ENCODE measurements at regions not wholly inside any gene's neighbourhood (a gene's known extent, or its start where the extent isn't known, plus 50 kb on each side); places are given as distances from the start of the nearest gene placed in this dataset.

DNA sequence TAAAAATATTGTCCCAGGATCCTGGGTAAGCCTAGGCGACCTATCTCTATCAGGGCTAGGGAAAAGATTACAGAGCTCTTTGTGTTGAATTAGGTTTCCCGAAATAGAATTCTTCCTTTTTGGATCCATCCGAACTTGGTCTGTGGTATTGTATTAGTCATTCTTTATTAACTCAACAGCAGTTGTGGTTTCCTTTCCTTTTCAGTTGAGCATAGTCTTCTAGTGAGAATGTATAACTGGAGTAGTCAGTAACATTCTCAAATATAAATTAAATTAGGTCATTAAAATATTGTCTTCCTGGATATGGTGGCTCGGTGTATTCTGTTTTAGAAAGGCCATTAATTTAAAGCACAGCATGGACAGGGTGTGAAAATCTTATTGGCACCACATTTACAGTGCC, 520.4 kb downstream of the NLGN4X start:
- TF ChIP-seq OSR1 (CRISPR knock-in tag; IDR thresholded peaks at IDR 0.05) = no peak
- TF ChIP-seq, protein P1, sequence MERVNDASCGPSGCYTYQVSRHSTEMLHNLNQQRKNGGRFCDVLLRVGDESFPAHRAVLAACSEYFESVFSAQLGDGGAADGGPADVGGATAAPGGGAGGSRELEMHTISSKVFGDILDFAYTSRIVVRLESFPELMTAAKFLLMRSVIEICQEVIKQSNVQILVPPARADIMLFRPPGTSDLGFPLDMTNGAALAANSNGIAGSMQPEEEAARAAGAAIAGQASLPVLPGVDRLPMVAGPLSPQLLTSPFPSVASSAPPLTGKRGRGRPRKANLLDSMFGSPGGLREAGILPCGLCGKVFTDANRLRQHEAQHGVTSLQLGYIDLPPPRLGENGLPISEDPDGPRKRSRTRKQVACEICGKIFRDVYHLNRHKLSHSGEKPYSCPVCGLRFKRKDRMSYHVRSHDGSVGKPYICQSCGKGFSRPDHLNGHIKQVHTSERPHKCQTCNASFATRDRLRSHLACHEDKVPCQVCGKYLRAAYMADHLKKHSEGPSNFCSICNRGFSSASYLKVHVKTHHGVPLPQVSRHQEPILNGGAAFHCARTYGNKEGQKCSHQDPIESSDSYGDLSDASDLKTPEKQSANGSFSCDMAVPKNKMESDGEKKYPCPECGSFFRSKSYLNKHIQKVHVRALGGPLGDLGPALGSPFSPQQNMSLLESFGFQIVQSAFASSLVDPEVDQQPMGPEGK (CRISPR knock-in tag; IDR thresholded peaks at IDR 0.05; ENCODE audit: borderline replicate concordance) = no peak
- TF ChIP-seq, protein P2, sequence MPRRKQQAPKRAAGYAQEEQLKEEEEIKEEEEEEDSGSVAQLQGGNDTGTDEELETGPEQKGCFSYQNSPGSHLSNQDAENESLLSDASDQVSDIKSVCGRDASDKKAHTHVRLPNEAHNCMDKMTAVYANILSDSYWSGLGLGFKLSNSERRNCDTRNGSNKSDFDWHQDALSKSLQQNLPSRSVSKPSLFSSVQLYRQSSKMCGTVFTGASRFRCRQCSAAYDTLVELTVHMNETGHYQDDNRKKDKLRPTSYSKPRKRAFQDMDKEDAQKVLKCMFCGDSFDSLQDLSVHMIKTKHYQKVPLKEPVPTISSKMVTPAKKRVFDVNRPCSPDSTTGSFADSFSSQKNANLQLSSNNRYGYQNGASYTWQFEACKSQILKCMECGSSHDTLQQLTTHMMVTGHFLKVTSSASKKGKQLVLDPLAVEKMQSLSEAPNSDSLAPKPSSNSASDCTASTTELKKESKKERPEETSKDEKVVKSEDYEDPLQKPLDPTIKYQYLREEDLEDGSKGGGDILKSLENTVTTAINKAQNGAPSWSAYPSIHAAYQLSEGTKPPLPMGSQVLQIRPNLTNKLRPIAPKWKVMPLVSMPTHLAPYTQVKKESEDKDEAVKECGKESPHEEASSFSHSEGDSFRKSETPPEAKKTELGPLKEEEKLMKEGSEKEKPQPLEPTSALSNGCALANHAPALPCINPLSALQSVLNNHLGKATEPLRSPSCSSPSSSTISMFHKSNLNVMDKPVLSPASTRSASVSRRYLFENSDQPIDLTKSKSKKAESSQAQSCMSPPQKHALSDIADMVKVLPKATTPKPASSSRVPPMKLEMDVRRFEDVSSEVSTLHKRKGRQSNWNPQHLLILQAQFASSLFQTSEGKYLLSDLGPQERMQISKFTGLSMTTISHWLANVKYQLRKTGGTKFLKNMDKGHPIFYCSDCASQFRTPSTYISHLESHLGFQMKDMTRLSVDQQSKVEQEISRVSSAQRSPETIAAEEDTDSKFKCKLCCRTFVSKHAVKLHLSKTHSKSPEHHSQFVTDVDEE (CRISPR knock-in tag; IDR thresholded peaks at IDR 0.05) = no peak
- no peak for ATAC-seq

DNA sequence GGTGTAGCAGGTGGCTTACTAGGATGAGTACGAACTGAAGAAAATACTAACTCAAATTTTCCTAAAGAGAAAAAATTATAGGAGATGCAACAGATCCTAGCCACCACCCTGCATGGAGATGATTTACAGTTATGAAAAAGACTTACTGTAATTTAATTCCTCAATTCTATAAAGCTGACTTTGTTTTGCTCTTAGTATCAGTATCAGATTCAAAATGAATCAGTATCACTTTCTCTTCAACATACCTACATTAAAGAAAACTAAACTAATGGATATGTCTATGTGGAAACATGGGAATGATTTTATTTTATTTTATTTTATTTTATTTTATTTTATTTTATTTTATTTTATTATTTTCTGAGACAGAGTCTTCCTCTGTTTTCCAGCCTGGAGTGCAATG, 525.8 kb downstream of the NLGN4X start:
- ATAC-seq = no peak
- TF ChIP-seq TCF4 (CRISPR knock-in tag; IDR thresholded peaks at IDR 0.05; ENCODE audit: borderline replicate concordance) (no peak), ISL1 (CRISPR knock-in tag; IDR thresholded peaks at IDR 0.05) (no peak), ARNTL (CRISPR knock-in tag; IDR thresholded peaks at IDR 0.05; ENCODE audit: borderline replicate concordance, low read depth) (no peak), RARB (CRISPR knock-in tag; IDR thresholded peaks at IDR 0.05) (no peak), ZNF8 (CRISPR knock-in tag; IDR thresholded peaks at IDR 0.05) (no peak), ZFP3 (CRISPR knock-in tag; IDR thresholded peaks at IDR 0.05) (no peak)

DNA sequence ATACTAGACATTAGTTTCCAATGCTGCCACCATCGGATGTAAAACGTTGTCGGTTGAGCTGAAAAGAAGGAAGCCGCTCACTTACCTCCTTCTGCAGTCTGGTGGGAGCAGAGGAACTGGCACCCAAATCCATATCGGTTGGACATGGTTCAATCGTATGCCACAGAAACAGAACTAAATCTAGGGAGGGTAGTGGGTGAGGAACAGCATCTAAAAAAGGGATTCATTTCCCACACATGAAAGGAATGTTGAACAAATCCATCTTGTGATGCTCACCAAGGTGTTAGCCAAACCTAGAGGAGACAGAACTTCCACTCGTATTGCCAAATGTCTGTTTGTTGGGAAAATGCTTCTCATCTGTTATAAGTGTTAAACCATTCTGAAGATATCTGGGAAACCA, 532.7 kb downstream of the NLGN4X start:
- TF ChIP-seq ZC3H10 (CRISPR knock-in tag; IDR thresholded peaks at IDR 0.05) (no peak), ZFP3 (CRISPR knock-in tag; IDR thresholded peaks at IDR 0.05) (no peak), BACH2 (CRISPR knock-in tag; IDR thresholded peaks at IDR 0.05; ENCODE audit: borderline replicate concordance) (no peak), TCF4 (CRISPR knock-in tag; IDR thresholded peaks at IDR 0.05; ENCODE audit: borderline replicate concordance) (no peak), OSR1 (CRISPR knock-in tag; IDR thresholded peaks at IDR 0.05) (no peak), SNAI2 (CRISPR knock-in tag; IDR thresholded peaks at IDR 0.05) (no peak)
- TF ChIP-seq, protein P3, sequence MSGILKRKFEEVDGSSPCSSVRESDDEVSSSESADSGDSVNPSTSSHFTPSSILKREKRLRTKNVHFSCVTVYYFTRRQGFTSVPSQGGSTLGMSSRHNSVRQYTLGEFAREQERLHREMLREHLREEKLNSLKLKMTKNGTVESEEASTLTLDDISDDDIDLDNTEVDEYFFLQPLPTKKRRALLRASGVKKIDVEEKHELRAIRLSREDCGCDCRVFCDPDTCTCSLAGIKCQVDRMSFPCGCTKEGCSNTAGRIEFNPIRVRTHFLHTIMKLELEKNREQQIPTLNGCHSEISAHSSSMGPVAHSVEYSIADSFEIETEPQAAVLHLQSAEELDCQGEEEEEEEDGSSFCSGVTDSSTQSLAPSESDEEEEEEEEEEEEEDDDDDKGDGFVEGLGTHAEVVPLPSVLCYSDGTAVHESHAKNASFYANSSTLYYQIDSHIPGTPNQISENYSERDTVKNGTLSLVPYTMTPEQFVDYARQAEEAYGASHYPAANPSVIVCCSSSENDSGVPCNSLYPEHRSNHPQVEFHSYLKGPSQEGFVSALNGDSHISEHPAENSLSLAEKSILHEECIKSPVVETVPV (CRISPR knock-in tag; IDR thresholded peaks at IDR 0.05) = no peak
- TF ChIP-seq, protein P4, sequence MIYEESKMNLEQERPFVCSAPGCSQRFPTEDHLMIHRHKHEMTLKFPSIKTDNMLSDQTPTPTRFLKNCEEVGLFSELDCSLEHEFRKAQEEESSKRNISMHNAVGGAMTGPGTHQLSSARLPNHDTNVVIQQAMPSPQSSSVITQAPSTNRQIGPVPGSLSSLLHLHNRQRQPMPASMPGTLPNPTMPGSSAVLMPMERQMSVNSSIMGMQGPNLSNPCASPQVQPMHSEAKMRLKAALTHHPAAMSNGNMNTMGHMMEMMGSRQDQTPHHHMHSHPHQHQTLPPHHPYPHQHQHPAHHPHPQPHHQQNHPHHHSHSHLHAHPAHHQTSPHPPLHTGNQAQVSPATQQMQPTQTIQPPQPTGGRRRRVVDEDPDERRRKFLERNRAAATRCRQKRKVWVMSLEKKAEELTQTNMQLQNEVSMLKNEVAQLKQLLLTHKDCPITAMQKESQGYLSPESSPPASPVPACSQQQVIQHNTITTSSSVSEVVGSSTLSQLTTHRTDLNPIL (CRISPR knock-in tag; IDR thresholded peaks at IDR 0.05; ENCODE audit: low read depth) = no peak
- no peak for ATAC-seq

DNA sequence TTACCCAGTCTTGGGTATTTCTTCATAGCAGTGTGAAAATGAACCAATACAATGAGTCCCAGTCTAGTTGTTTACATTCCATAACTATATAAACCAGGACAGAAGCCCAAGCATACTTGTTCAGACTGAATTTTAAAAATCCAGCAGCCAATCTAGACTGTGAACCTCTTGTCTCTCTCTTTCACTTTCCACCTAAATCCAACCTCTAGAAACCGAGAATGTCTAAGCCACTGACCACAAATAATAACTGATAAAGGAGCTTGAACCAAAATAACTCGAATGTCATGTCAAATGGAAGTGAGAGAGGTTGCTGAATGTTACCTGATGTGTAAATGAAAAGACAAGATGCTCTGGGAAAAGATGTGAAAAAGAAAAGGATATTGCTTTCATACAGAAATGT, 544.7 kb downstream of the NLGN4X start:
- no peak for ATAC-seq
- TF ChIP-seq ESRRG (CRISPR knock-in tag; IDR thresholded peaks at IDR 0.05) (no peak), GLIS3 (CRISPR knock-in tag; IDR thresholded peaks at IDR 0.05) (no peak), ZFP3 (CRISPR knock-in tag; IDR thresholded peaks at IDR 0.05) (no peak), ARNTL (CRISPR knock-in tag; IDR thresholded peaks at IDR 0.05; ENCODE audit: borderline replicate concordance, low read depth) (no peak), ZFP30 (CRISPR knock-in tag; IDR thresholded peaks at IDR 0.05) (no peak), ZNF70 (CRISPR knock-in tag; IDR thresholded peaks at IDR 0.05) (no peak), ZNF565 (CRISPR knock-in tag; conservative IDR thresholded peaks at IDR 0.05; ENCODE audit: low read depth) (no peak), BACH2 (CRISPR knock-in tag; IDR thresholded peaks at IDR 0.05; ENCODE audit: borderline replicate concordance) (no peak), OSR1 (CRISPR knock-in tag; IDR thresholded peaks at IDR 0.05) (no peak), SNAI2 (CRISPR knock-in tag; IDR thresholded peaks at IDR 0.05) (no peak), ISL1 (CRISPR knock-in tag; IDR thresholded peaks at IDR 0.05) (no peak), CSDC2 (CRISPR knock-in tag; IDR thresholded peaks at IDR 0.05) (no peak)
- TF ChIP-seq, protein P4 (CRISPR knock-in tag; IDR thresholded peaks at IDR 0.05; ENCODE audit: low read depth) = no peak
- TF ChIP-seq, protein P5, sequence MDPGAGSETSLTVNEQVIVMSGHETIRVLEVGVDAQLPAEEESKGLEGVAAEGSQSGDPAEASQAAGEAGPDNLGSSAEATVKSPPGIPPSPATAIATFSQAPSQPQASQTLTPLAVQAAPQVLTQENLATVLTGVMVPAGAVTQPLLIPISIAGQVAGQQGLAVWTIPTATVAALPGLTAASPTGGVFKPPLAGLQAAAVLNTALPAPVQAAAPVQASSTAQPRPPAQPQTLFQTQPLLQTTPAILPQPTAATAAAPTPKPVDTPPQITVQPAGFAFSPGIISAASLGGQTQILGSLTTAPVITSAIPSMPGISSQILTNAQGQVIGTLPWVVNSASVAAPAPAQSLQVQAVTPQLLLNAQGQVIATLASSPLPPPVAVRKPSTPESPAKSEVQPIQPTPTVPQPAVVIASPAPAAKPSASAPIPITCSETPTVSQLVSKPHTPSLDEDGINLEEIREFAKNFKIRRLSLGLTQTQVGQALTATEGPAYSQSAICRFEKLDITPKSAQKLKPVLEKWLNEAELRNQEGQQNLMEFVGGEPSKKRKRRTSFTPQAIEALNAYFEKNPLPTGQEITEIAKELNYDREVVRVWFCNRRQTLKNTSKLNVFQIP (CRISPR knock-in tag; IDR thresholded peaks at IDR 0.05; ENCODE audit: borderline replicate concordance, low read depth) = no peak
- TF ChIP-seq, protein P2 (CRISPR knock-in tag; IDR thresholded peaks at IDR 0.05) = no peak
